ENCODE measurements at regions not wholly inside any gene's neighbourhood (a gene's known extent, or its start where the extent isn't known, plus 50 kb on each side); places are given as distances from the start of the nearest gene placed in this dataset.

GRCh38 chr7:13185139-13185538 lies 497.7 kb downstream of the ARL4A start:
- TF ChIP-seq GATA2 (IDR thresholded peaks at IDR 0.05; ENCODE audit: insufficient read depth, insufficient read length, low read depth, low read length) (no peak), POLR2A (IDR thresholded peaks at IDR 0.05; ENCODE audit: low read depth, low read length) (no peak), JUN (IDR thresholded peaks at IDR 0.05; ENCODE audit: borderline replicate concordance, insufficient read depth, insufficient read length, low read depth) (no peak), POLR2AphosphoS5 (IDR thresholded peaks at IDR 0.05; ENCODE audit: insufficient read depth, low read depth, low read length) (no peak), EZH2 (IDR thresholded peaks at IDR 0.05; ENCODE audit: borderline replicate concordance, low read depth, low read length, severe bottlenecking) (no peak), MAX (IDR thresholded peaks at IDR 0.05; ENCODE audit: insufficient read depth, insufficient read length) (no peak), FOS (IDR thresholded peaks at IDR 0.05; ENCODE audit: borderline replicate concordance, insufficient read depth, low read length) (no peak), MYC (IDR thresholded peaks at IDR 0.05; ENCODE audit: low read depth, low read length) (no peak)
- TF ChIP-seq, protein P1, sequence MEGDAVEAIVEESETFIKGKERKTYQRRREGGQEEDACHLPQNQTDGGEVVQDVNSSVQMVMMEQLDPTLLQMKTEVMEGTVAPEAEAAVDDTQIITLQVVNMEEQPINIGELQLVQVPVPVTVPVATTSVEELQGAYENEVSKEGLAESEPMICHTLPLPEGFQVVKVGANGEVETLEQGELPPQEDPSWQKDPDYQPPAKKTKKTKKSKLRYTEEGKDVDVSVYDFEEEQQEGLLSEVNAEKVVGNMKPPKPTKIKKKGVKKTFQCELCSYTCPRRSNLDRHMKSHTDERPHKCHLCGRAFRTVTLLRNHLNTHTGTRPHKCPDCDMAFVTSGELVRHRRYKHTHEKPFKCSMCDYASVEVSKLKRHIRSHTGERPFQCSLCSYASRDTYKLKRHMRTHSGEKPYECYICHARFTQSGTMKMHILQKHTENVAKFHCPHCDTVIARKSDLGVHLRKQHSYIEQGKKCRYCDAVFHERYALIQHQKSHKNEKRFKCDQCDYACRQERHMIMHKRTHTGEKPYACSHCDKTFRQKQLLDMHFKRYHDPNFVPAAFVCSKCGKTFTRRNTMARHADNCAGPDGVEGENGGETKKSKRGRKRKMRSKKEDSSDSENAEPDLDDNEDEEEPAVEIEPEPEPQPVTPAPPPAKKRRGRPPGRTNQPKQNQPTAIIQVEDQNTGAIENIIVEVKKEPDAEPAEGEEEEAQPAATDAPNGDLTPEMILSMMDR (IDR thresholded peaks at IDR 0.05; ENCODE audit: extremely low read depth in 1 of 2, insufficient read depth in 1 of 2, low read depth in 1 of 2, low read length in 2 of 2), result no peak
- POLR2A ChIA-PET, result no interaction called here
- FAIRE-seq, result no peak
- no peaks in the 10 kb centered on the region for H3K36me3 ChIP-seq (ENCODE audit: control insufficient read depth in 2 of 2, extremely low read depth in 1 of 2, insufficient read depth in 2 of 2, low read length in 2 of 2)
- CTCF ChIA-PET, result no interaction called here
- H3K4me3 ChIP-seq (replicated peaks in 1 of 3; ENCODE audit: insufficient read depth in 1 of 3, low read depth in 1 of 3, low read length in 3 of 3), result no peak overlapping the region
- no peak overlapping the region for H3K27ac ChIP-seq (ENCODE audit: insufficient read depth, low read depth, low read length)
- no peak overlapping the region for H3K4me2 ChIP-seq (ENCODE audit: insufficient read depth, low read length)
- no peak overlapping the region for H2AFZ ChIP-seq (ENCODE audit: low read depth, low read length)
- H3K4me1 ChIP-seq (ENCODE audit: control insufficient read depth, extremely low read depth, insufficient read depth, low read length), result no peaks in the 10 kb centered on the region
- no peaks in the 10 kb centered on the region for H3K79me2 ChIP-seq (ENCODE audit: control insufficient read depth, insufficient read depth, low read length)
- no TSS peak for BruUV-seq (replicated peaks)
- no peaks in the 10 kb centered on the region for H3K9me1 ChIP-seq (replicated peaks; ENCODE audit: control insufficient read depth, extremely low read depth, insufficient read depth, low read length)
- H3K9ac ChIP-seq (replicated peaks; ENCODE audit: extremely low read depth, insufficient read depth, low read length), result no peak overlapping the region
- dilution Hi-C loops (cut with MboI; ENCODE audit: extremely low pct_ligation_motif_present, low sequenced_read_pairs) (no loop called here), intact Hi-C loops (cut with micrococcal nuclease) (no loop called here)
- H3K27me3 ChIP-seq (ENCODE audit: control insufficient read depth in 2 of 2, insufficient read depth in 2 of 2, low read length in 2 of 2), result peaks cover 0 to 2% of the 10 kb centered on the region in 2 experiments
- DNase-seq (ENCODE audit: low read depth, low spot score), result no peak
- no peaks in the 10 kb centered on the region for H4K20me1 ChIP-seq (replicated peaks; ENCODE audit: control insufficient read depth, extremely low read depth, insufficient read depth, low read length)
- no peaks in the 10 kb centered on the region for H3K9me3 ChIP-seq (replicated peaks; ENCODE audit: control insufficient read depth, insufficient read depth, low read length)

Data from endothelial cell of umbilical vein (primary cell).